ENCODE measurements at regions not wholly inside any gene's neighbourhood (a gene's known extent, or its start where the extent isn't known, plus 50 kb on each side); places are given as distances from the start of the nearest gene placed in this dataset.
A peak's percentile ranks its signal among the peaks of the same experiment; 100 is the strongest.

GRCh38 chr1:68322096-68322495, 89.8 kb upstream of the WLS start:
- no peaks in the 10 kb centered on the region for H3K36me3 ChIP-seq
- H3K4me1 ChIP-seq = peaks cover 0 to 6% (median 0%) of the 10 kb centered on the region in 3 donors
- no peak for DNase-seq
- 81 to 86% methylated on average over 3 to 4 of the region's 4 CpGs for WGBS, 2 donors
- intact Hi-C loops (cut with DNase I) = loop anchor here (5.0 kb wide), 1 partner anchor 205 kb away; no protein-coding TSS in a partner anchor
- no peaks in the 10 kb centered on the region for H3K9me3 ChIP-seq
- no peaks in the 10 kb centered on the region for H3K27me3 ChIP-seq
- no peak for TF ChIP-seq CTCF (IDR thresholded peaks at IDR 0.05)
- no peak for TF ChIP-seq POLR2A (IDR thresholded peaks at IDR 0.05)
- H3K4me3 ChIP-seq = no peak overlapping the region
- H3K27ac ChIP-seq = peak overlapping the region in 2 of 4 donors; percentile 24 to 25

GRCh38 chr1:68321084-68321685, 88.9 kb upstream of the WLS start:
- H3K4me3 ChIP-seq = no peak overlapping the region
- 26 to 30% methylated on average over 4 to 6 of the region's 6 CpGs for WGBS, 2 donors
- H3K36me3 ChIP-seq = no peaks in the 10 kb centered on the region
- intact Hi-C loops (cut with DNase I) = loop anchor here (5.0 kb wide), 1 partner anchor 204 kb away; no protein-coding TSS in a partner anchor
- no peaks in the 10 kb centered on the region for H3K27me3 ChIP-seq
- peak; percentile 21 to 71 (median 68) for TF ChIP-seq CTCF (IDR thresholded peaks at IDR 0.05)
- TF ChIP-seq POLR2A (IDR thresholded peaks at IDR 0.05) = no peak
- H3K4me1 ChIP-seq = peaks cover 0 to 6% (median 0%) of the 10 kb centered on the region in 3 donors
- DNase-seq = no peak
- no peak overlapping the region for H3K27ac ChIP-seq
- H3K9me3 ChIP-seq = no peaks in the 10 kb centered on the region

- no peak for DNase-seq
- H3K4me3 ChIP-seq = no peak overlapping the region
- no peak for TF ChIP-seq POLR2A (IDR thresholded peaks at IDR 0.05)
- no peak for TF ChIP-seq CTCF (IDR thresholded peaks at IDR 0.05)
- H3K27me3 ChIP-seq = no peaks in the 10 kb centered on the region
- H3K36me3 ChIP-seq = no peaks in the 10 kb centered on the region
- H3K9me3 ChIP-seq = no peaks in the 10 kb centered on the region
- H3K4me1 ChIP-seq = peaks cover 0 to 6% (median 0%) of the 10 kb centered on the region in 3 donors
- no peak overlapping the region for H3K27ac ChIP-seq
- intact Hi-C loops (cut with DNase I) = loop anchor here (5.0 kb wide), 1 partner anchor 203 kb away; no protein-coding TSS in a partner anchor
- 74 to 85% methylated on average over 4 of the region's 4 CpGs for WGBS, 2 donors
Measured at GRCh38 chr1:68320349-68320748, 88.0 kb upstream of the WLS start.

GRCh38 chr1:68319907-68320306, 87.6 kb upstream of the WLS start:
- no peaks in the 10 kb centered on the region for H3K27me3 ChIP-seq
- no peaks in the 10 kb centered on the region for H3K36me3 ChIP-seq
- peaks cover 0 to 6% (median 0%) of the 10 kb centered on the region in 3 donors for H3K4me1 ChIP-seq
- no peaks in the 10 kb centered on the region for H3K9me3 ChIP-seq
- no peak for DNase-seq
- intact Hi-C loops (cut with DNase I) = loop anchor here (5.0 kb wide), 1 partner anchor 203 kb away; no protein-coding TSS in a partner anchor
- H3K27ac ChIP-seq = no peak overlapping the region
- WGBS, 2 donors = 53 to 59% methylated on average over 5 of the region's 5 CpGs
- H3K4me3 ChIP-seq = no peak overlapping the region
- no peak for TF ChIP-seq POLR2A (IDR thresholded peaks at IDR 0.05)
- no peak for TF ChIP-seq CTCF (IDR thresholded peaks at IDR 0.05)

- intact Hi-C loops (cut with DNase I) = no loop called here
- H3K36me3 ChIP-seq = no peaks in the 10 kb centered on the region
- no peak for TF ChIP-seq POLR2A (IDR thresholded peaks at IDR 0.05)
- TF ChIP-seq CTCF (IDR thresholded peaks at IDR 0.05) = no peak
- H3K4me1 ChIP-seq = peaks cover 8 to 19% (median 8%) of the 10 kb centered on the region in 3 donors
- no peaks in the 10 kb centered on the region for H3K27me3 ChIP-seq
- H3K9me3 ChIP-seq = no peaks in the 10 kb centered on the region
- 79 to 87% methylated on average over 2 of the region's 2 CpGs for WGBS, 2 donors
- H3K4me3 ChIP-seq = no peak overlapping the region
- DNase-seq = no peak
- H3K27ac ChIP-seq = no peak overlapping the region
Measured at GRCh38 chr1:68317543-68317942, 85.2 kb upstream of the WLS start.
